ENCODE measurements at regions not wholly inside any gene's neighbourhood (a gene's known extent, or its start where the extent isn't known, plus 50 kb on each side); places are given as distances from the start of the nearest gene placed in this dataset.

DNA sequence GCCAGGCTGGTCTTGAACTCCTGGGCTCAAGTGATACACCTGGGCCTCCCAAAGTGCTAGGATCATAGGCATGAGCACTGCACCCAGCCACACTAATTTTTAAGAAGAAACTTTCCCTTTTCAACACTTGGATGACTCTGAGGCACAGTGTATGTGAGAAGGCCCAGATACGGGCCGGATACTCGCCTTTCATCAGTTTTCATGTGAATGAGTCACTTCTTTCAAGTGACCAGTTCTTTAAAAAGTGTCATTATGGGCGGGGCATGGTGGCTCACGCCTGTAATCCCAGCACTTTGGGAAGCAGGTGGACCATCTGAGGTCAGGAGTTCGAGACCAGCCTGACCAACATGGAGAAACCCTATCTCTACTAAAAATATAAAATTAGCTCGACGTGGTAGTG, 120.8 kb downstream of the CTTN start:
- DNase-seq (ENCODE audit: low read depth in 1 of 2, low spot score in 1 of 2) = no peak

DNA sequence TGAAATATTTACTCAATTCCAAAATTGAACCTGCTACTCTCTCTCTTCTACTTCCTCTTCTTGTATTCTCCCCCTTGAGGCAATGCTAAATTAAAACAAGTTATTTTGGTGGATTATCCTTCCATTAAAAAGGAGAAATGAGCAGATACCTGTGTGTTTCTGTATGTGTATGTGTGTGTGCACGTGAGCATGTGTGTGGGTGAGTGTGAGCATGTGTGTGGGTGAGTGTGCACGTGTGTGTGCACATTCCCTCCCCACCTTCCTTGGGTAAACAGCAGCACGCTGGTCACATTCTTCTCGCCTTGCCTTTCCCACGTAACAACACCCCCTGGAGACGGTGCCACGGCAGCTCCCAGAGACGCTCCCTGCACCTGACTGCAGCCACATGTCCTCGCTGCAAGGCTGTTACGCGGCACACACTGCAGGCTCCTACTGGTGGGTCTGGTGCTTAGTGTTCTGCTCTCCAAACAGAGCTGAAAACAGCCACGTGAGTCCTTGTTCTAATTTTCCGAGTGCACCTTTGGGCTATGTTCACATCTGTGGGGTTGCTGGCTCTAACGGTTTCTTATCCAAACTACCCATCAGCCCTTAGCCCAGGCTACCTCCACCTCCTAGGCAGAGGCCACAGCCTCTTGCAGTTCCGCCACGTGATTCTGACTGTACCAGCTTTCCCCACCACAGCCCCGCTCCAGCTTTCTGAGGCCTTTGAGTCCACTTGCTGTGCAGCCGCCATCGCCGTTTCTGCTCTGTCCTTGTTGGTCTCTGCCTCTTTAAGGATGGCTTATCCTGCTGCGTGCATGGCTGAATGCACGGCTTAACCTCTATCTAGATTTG, 123.4 kb downstream of the CTTN start:
- no peak for DNase-seq (ENCODE audit: low read depth in 1 of 2, low spot score in 1 of 2)

DNA sequence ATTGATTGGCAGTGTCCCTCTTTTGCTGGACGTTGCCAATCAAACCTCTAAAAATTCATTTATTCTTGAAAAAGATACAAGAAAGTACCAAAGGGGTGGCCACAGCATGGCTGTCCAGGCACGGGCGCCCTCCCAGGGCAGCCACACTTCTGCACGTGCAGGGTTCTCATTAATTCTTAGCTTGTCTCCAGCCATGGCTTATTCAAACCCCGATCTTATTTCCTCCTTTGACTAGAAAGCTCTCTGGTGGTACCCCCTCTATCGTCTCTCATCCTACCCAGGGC, 123.9 kb downstream of the CTTN start:
- no peak for DNase-seq (ENCODE audit: low read depth in 1 of 2, low spot score in 1 of 2)

DNA sequence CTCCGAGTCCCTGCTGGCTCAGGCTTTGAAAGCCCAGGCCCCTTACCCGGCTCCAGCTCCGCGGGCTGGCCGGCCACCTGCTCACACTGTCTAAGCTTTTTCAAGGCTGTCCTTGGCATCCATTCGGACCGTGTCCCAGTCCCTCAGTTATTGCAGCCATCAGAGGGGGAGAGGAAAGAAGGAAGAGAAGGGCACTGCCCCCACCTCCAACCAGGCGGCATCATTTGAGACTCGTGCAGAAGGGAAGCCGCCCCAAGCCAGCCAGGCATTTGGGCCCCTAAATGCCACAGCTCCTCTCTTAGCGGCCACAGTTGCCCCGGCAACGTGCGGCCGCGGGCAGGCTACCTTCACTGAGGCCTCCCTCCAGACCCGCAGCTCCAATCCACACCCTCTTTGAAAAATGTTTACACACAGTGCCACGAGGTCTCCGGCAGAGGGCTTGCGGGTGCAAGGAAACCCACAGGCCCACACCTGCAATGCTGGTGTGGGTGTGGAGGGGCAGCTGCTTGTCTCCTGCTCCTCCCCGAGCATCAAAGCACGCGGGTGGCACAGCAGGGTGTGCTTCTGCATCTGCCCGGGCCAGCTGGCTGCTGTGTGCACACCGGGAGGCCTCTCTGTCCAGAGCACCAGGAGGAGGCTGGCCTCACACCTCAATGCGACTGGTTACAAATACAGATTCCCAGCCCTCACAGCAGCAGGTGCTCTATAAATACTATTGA, 124.4 kb downstream of the CTTN start:
- DNase-seq (ENCODE audit: low read depth in 1 of 2, low spot score in 1 of 2) = no peak

DNA sequence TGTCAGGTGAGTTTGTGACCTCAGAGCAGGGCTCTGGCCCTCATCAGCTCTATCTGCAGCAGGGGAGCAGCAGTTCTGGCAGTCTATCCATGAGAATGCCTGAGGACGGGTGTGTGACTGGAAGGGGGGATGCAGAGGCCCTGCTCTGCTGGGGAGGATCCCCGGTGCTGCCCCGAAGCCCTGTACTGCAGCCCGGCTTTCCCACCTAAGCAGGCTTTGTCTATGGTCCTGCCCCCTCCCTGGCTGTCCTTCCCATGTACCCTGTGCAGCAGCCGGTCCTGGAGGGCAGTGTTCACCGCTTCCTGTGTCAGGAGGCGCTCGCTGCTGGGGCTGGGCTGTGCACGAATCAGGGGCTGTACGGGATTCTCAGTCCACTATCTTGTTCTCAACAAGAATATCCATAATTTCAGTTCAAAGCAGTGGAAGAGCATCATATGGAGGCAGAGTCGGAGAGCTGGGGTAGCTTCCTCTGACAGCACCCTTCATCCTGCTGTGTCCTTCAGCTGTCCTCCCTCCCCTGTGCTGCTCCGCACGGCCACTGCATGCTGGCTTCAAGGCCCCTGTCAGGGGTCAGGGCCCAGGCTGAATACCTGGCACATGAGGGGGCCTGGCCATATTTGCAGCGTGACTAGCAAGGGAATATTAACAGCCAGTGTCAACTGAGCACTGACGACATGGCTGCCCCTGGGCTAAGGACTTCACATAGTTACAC, 125.2 kb downstream of the CTTN start:
- DNase-seq (ENCODE audit: low read depth in 1 of 2, low spot score in 1 of 2) = no peak

DNA sequence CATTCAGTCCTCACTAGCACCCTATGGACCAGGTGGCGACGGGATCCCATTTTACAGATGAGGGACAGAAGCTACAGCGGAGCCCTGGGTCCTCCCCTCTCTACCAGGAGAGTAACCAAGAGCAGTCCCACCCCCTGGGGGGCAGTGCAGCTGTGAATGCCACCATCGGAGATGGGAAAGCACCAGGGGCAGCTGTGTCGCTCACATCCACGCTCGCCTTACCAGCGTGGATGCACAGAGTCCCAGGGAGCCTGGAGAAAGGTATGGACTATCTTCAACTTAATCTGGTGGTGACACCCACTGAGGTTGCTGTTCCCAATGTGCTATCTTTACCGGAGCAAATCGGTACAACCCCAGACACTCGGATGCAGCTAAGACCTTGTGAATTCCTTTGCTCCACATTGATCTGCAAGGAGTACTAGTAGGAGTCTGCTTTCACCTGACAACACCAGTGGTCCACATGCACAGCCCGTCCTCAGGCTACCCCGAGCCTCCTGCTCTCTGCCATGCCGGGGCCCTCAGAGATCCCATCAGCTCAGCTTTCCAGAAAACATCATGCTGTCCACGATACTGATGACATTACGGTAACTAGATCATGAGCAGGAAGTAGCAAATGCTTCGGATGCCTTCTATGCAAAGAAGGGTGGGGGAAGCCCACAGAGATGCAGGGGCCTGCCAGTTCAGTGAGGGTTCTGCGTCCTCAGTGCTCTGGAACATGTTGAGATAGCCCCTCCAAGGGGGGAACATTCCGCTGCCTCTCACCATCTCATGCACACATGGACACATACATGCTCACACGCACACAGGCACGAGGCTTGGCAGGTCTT, 126.0 kb downstream of the CTTN start:
- DNase-seq (ENCODE audit: low read depth in 1 of 2, low spot score in 1 of 2) = no peak

DNA sequence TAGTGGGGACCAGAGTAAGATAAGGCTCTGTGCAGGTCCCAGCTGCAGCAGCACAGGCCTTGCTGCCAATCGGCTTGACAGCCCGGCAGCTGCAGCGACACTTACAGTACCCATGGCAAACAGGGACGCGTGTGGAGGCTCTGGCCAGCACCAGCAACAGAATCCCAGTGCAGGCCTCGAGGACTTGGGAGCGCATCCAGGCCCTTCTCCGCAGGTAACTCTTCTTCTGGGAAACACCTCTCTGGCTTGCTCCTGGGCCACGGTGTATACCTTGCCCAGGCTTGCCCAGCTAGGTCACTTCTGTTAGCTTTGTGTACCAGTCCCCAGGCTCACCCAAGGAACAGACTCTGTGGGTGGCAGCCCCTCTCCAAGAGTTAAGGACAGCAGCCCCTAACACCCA, 126.7 kb downstream of the CTTN start:
- no peak for DNase-seq (ENCODE audit: low read depth in 1 of 2, low spot score in 1 of 2)

DNA sequence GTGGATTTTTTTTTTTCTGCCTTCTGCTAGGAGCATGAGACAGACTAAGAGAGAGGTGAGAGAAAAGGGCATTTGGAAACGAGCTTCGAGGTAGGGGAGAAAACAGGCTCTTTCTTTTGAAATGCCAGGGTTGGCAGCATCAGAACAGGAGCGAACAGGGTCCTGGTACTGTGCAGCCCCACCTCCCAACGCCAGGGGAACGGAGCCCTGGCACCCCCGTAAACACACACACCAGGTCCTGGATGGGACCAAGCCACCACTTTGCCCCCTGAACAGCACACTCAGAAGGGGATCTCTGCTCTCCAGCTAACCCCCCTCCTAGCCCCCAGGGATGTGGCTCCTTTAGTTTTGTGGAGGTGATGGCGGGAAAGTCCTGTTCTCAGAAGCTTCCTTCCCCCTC, 127.1 kb downstream of the CTTN start:
- DNase-seq (ENCODE audit: low read depth in 1 of 2, low spot score in 1 of 2) = no peak

DNA sequence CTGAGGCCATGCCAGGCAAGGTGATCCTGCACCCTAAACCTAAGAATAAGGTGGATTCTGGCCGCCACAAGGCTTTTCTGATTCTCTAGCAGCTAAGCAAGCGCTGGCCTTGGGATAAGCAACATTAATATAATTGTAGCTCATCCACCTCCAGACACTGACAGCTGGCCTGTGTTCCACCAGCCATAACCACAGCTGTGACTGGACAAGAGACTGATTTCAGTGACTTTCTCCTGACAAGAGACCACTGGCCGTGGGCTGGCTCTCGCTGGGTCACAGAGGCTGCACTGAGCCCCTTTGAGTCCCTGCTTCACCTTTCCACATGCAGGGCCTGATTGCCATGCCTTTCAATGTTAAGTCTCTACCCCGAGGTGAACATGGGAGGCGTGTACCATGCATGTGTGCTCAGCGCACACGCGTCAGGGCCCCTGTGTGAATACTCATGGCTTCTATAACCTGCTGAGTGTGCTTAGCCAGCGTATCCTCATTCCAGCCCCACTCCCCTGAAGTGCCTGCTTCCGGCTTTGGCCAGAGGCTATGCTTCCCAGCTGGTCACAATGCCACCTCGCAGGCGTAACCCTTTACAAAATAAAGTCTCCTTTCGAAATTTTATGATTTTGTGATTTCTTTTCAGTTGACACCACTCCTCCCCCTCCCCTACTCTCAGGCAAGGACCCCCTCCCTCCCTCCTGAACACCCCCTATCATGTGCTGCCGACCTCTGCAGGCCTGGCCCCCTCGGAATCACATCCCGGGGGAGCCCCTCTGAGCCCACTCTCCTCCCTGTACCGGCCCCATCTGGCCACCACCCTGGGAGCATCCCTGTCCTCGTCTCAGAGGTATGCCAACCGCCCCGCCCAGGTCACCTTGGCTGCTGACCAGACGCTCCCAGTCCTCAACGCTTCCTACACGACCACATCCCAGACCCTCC, 128.1 kb downstream of the CTTN start:
- no peak for DNase-seq (ENCODE audit: low read depth in 1 of 2, low spot score in 1 of 2)

DNA sequence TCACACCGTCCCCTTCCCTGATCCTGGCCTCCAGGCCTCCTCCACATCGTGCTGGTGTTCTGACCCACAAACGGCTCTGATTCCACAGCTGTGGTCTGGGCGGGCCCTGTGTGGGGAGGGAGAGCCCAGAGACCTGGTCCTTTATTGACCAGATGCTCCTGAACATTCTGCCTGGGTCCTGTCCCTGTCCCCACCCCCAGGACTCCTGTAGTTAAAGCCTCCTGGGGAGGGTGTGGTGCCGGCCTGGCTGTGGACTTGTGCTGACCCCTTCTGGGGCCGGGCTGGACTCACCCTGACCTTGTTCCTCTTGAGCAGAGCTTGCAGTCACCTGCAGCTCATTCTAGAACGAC, 128.7 kb downstream of the CTTN start:
- no peak for DNase-seq (ENCODE audit: low read depth in 1 of 2, low spot score in 1 of 2)

DNA sequence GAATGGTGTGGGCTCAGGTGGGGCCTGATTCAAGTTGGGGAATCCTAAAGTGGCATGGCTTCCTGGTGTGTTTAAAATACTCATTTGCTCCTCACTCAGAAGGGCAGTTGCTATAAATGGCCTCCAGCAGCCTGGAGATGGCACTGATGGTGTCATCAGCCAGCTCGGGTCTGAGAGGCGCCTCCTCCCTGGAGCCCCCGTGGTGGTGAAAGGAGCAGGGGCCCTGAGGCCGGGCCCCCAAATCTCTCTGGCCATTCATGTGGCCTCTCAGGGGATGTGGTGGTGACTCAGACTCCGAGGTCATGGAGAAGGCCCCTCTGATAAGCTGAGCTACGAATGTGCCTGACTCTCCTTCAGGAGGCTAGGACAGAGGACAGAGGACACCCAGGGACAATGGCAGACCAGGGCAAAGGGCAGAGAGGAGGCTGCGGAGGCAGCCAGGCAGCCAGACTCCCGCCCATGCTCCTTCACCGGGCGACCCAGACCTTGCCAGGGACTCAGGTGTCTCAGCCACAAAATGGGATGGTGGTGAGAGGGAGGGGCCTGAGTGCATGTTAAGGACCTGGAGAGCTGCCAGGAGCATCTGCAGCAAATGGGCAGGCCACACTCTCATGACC, 129.2 kb downstream of the CTTN start:
- no peak for DNase-seq (ENCODE audit: low read depth in 1 of 2, low spot score in 1 of 2)

DNA sequence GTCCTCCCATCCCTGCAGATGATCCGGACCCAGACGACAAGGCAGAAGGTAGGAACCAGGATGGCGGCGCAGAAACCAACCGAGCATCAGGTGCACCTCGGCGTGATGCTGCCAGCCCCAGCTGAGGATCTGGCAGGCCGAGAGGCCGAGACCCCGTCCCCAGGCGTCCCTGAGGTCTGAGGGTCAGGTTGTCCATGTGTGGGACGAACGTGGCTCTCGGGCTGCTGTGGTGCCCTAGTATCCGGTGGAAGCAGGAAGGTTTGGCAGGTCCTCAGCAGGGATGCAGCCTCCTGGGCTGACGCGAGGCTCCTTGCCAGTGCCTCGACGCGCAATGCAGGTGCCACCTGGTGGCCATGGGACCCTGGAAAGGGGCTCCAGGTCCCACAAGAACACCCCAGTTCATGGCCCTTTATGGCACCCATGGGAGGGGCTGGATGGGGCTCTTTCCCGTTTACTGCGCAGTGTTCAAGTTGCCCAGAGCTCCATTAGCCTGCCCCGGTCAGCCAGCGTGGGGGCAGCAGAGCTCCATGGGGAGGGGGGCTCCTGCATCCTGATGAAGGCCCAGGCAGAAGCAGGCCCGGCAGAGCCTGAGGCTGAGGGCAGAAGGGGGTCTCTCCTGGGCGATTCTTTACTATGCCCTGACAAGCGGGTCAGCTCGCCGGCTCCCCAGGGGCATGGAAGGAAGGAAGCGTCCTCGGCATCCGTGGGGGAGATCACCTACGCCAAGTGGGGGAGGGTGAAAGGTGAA, 129.9 kb downstream of the CTTN start:
- DNase-seq (ENCODE audit: low read depth in 1 of 2, low spot score in 1 of 2) = no peak

DNA sequence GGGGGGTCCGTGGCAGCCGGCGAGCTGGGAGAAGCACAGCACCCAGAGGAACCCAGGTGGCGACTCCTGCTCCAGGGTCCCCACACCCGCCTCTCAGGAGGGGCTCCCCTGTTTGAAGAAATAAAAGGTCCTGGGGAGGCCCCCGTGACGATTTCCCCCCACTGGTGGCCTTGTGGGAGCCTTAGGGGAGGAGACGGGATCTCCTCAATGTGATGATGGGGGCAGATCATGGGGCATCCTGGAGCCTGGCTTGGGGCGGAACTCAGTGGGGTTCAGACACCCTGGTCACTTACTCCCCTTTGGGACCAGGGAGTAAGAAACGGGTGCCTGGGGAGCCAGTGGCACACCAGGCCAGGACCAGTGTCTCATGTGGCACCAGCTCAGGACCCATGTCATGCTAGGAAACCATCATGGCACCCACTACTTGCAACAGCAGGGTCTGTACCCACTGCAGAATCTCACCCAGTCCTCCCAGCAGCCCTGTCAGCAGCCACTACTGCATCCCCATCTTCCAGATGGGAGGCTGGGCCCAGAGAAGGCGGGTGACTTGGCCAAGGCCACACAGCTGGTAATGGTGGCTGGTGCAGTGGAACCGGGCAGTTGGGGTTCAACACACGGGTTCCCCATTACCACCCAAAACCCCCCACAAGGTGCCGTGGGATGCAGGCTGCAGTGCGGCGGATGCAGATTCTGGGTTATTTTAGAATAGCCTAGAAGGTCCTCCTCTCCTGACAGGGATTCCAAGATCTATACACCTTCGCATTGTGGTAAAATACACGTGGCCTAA, 130.7 kb downstream of the CTTN start:
- DNase-seq (ENCODE audit: low read depth in 1 of 2, low spot score in 1 of 2) = no peak

DNA sequence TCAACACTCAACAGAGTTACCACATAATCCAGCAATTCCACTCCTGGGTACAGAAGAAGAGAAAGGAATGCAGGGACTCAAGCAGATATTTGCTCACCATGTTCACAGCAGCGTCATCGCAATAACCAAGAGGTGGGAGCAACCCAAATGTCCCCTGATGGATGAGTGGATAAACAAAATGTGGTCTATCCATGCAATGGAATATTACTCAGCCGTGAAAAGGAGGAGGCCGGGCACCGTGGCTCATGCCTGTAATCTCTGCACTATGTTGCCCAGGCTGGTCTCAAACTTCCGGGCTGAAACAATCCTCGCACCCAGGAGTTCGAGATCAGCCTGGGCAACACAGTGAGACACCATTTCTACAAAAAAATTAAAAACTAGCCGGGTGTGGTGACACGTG, 131.7 kb downstream of the CTTN start:
- DNase-seq (ENCODE audit: low read depth in 1 of 2, low spot score in 1 of 2) = no peak

DNA sequence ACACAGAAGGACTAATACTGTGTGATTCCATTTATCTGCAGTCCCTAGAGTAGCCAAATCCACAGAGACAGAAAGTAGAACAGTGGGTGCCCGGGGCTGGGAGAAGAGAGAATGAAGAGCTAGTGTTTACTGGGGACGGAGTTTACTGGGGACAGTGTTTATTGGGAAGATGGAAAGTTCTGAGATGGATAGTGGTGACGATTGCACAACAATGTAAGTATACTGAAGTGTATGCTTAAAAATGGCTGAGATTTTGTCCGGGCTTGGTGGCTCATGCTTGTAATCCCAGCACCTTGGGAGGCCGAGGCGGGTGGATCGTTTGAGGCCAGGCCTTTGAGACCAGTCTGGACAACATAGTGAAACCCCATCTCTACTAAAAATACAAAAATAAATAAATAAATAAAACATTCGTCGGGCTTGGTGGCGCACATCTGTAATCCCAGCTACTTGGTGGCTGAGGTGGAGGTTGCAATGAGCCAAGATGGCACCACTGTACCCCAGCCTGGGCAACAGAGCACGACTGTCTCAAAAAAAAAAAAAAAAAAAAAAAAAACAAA, 132.4 kb downstream of the CTTN start:
- DNase-seq (ENCODE audit: low read depth in 1 of 2, low spot score in 1 of 2) = no peak

DNA sequence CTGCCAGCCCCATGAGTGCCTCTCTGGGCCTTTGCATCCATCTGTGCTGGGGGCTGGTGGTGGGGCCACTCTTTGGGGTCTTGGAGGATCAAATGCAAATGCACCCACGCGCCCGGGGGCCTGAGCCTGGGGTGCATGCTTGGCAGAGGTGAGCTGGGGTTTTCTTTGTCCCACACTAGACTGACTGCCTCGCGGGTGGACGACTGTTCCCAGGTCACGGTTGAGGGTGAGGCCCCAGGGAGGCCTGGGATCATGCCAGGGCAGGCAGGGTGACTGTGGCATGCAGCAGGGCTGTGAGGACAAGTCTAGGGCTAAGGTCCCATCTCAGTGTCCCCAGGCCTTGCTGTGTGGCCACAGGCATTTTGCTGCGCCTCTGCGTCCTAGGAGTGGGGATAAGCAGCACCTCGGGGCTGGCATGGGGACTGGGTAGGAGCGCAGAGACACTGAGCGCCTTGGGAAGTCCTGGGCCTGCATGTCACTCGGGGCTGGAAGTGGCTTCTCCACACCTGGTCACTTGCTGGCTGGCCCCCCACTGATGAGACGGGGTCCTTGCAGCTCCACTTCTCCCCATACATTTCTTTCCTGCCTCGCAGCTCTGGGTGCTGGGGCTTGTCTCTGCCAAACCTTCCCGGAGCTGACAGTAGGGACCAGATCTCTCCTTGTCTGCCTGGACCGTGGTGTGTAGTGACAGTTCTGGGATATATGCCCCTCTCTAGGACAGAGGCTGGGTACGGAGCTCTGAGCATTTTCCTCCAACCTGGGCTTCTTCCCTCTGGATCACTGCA, 133.1 kb downstream of the CTTN start:
- no peak for DNase-seq (ENCODE audit: low read depth in 1 of 2, low spot score in 1 of 2)

DNA sequence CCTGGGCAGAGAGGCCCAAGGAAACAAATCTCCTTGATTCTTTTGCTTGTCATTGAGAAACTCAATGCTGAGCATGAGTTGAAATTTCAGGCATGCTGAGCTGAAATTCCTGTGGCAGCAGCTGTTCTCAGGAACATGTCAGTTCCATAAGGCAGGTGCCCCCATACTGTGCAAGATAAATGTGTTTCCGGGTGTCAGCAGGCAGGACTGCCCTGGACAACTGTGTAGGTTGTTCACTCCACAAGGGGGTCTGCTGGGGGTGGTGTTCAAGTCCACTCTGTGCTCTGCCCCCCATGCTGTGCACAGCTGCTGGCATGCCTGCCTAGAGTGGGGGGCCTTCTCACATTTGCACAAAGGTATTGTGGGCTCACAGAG, 133.7 kb downstream of the CTTN start:
- DNase-seq (ENCODE audit: low read depth in 1 of 2, low spot score in 1 of 2) = no peak

DNA sequence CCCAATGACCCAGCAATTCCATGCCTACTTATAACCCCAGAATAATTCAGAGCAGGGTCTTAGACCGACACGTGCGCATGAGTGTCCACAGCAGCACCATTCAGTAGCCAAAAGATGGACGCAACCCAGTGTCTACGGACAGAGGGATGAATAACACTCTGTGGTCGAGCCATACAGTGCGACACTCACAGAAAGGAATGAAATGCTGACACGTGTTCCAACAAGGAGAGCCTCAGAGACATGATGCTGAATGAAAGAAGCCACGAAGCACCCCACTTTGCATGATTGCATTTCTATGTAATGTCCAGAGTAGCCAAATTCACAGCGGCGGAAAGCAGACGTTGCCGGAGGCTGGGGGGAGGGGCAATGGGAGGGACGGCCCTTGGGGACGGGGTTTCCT, 134.4 kb downstream of the CTTN start:
- no peak for DNase-seq (ENCODE audit: low read depth in 1 of 2, low spot score in 1 of 2)

Data from activated CD4-positive, alpha-beta T cell treated with anti-CD3 and anti-CD28 coated beads, Interleukin-2, amount 50 U/mL, for 24 hours (primary cell).